Stimulated activated naive CD8-positive, alpha-beta T cell treated with anti-CD3 and anti-CD28 coated beads, Interleukin-15, amount 100 ng/mL, for 72 hours (primary cell): ENCODE measurements at regions not wholly inside any gene's neighbourhood (a gene's known extent, or its start where the extent isn't known, plus 50 kb on each side); places are given as distances from the start of the nearest gene placed in this dataset.
A peak's percentile ranks its signal among the peaks of the same experiment; 100 is the strongest.

ENCODE experiments used
- ATAC-seq: fragments of 150-1000 bp; cut with Tn5 transposase; 2 replicates; pipeline ENCODE4 v1.10.0; 2021; ENCODE audit warnings: mild to moderate bottlenecking, moderate library complexity
- DNase-seq, 2 donors: peaks; one replicate each; pipeline ENCODE4 v3.0.0; 2021 to 2022
- H3K27ac Mint-ChIP-seq, 2 donors: one replicate each; pipeline ENCODE4 v1.8.0; 2022; ENCODE audit warnings: mild to moderate bottlenecking in 2 of 2, mixed read lengths in 2 of 2, moderate library complexity in 2 of 2
- H3K27me3 Mint-ChIP-seq: one replicate; pipeline ENCODE4 v1.8.0; 2022; ENCODE audit warnings: mixed read lengths
- H3K4me1 Mint-ChIP-seq: one replicate; pipeline ENCODE4 v1.8.0; 2022; ENCODE audit warnings: mild to moderate bottlenecking, mixed read lengths
- H3K4me3 Mint-ChIP-seq, 2 donors: one replicate each; pipeline ENCODE4 v1.8.0; 2022; ENCODE audit warnings: mild to moderate bottlenecking in 2 of 2, mixed read lengths in 2 of 2, moderate library complexity in 1 of 2
- H3K9me3 Mint-ChIP-seq, 2 donors: one replicate each; pipeline ENCODE4 v1.8.0; 2022; ENCODE audit warnings: mixed read lengths in 2 of 2

GRCh38 chr4:153034681-153035080 is 98.6 kb downstream of the FHDC1 start:
- H3K27me3 Mint-ChIP-seq: peaks cover 6% of the 10 kb centered on the region
- no peak overlapping the region for H3K27ac Mint-ChIP-seq
- ATAC-seq (no peak), DNase-seq (no peak)
- H3K9me3 Mint-ChIP-seq: peaks cover 9 to 13% of the 10 kb centered on the region in 2 donors
- H3K4me1 Mint-ChIP-seq: no peaks in the 10 kb centered on the region
- H3K4me3 Mint-ChIP-seq: no peak overlapping the region

- Mint-ChIP-seq H3K4me1 (no peaks in the 10 kb centered on the region), H3K27me3 (no peaks in the 10 kb centered on the region), H3K4me3 (no peak overlapping the region), H3K27ac (no peak overlapping the region), H3K9me3 (no peaks in the 10 kb centered on the region)
- no peak for ATAC-seq
- no peak for DNase-seq
Observed at GRCh38 chr4:153036931-153037482, 100.9 kb downstream of the FHDC1 start.

- Mint-ChIP-seq H3K27me3 (no peaks in the 10 kb centered on the region), H3K4me1 (no peaks in the 10 kb centered on the region), H3K27ac (no peak overlapping the region)
Observed at GRCh38 chr4:153038623-153039311, 102.6 kb downstream of the FHDC1 start.

GRCh38 chr4:153039542-153040185 is 103.5 kb downstream of the FHDC1 start:
- H3K27ac Mint-ChIP-seq: no peak overlapping the region
- H3K9me3 Mint-ChIP-seq: no peaks in the 10 kb centered on the region
- no peaks in the 10 kb centered on the region for H3K27me3 Mint-ChIP-seq
- no peaks in the 10 kb centered on the region for H3K4me1 Mint-ChIP-seq
- DNase-seq (no peak), ATAC-seq (no peak)
- no peak overlapping the region for H3K4me3 Mint-ChIP-seq

More at GRCh38 chr4:153038623-153039311, 102.6 kb downstream of the FHDC1 start:
- ATAC-seq (no peak), DNase-seq (no peak)
- Mint-ChIP-seq H3K4me3 (no peak overlapping the region), H3K9me3 (no peaks in the 10 kb centered on the region)

- Mint-ChIP-seq H3K9me3 (no peaks in the 10 kb centered on the region), H3K4me1 (peaks cover 8% of the 10 kb centered on the region), H3K4me3 (no peak overlapping the region), H3K27me3 (peaks cover 5% of the 10 kb centered on the region), H3K27ac (no peak overlapping the region)
- ATAC-seq: no peak
- no peak for DNase-seq
Observed at GRCh38 chr4:153040677-153041076, 104.6 kb downstream of the FHDC1 start.

- Mint-ChIP-seq H3K4me1 (peaks cover 8% of the 10 kb centered on the region), H3K27ac (no peak overlapping the region), H3K9me3 (no peaks in the 10 kb centered on the region), H3K4me3 (no peak overlapping the region), H3K27me3 (peaks cover 6% of the 10 kb centered on the region)
- ATAC-seq: no peak
- DNase-seq: no peak
Observed at GRCh38 chr4:153044036-153044435, 107.9 kb downstream of the FHDC1 start.

GRCh38 chr4:153045111-153045982 is 109.2 kb downstream of the FHDC1 start:
- DNase-seq (no peak), ATAC-seq (no peak)
- no peak overlapping the region for H3K4me3 Mint-ChIP-seq
- peaks cover 6% of the 10 kb centered on the region for H3K27me3 Mint-ChIP-seq
- peaks cover 8% of the 10 kb centered on the region for H3K4me1 Mint-ChIP-seq
- no peak overlapping the region for H3K27ac Mint-ChIP-seq
- H3K9me3 Mint-ChIP-seq: no peaks in the 10 kb centered on the region

- DNase-seq (no peak), ATAC-seq (no peak)
- H3K27ac Mint-ChIP-seq: no peak overlapping the region
- H3K4me3 Mint-ChIP-seq: no peak overlapping the region
- H3K9me3 Mint-ChIP-seq: no peaks in the 10 kb centered on the region
- H3K4me1 Mint-ChIP-seq: no peaks in the 10 kb centered on the region
- H3K27me3 Mint-ChIP-seq: peaks cover 34% of the 10 kb centered on the region
Observed at GRCh38 chr4:153058671-153059060, 122.5 kb downstream of the FHDC1 start.

GRCh38 chr4:153060196-153060595 is 124.1 kb downstream of the FHDC1 start:
- DNase-seq: no peak
- H3K9me3 Mint-ChIP-seq: no peaks in the 10 kb centered on the region
- peaks cover 27% of the 10 kb centered on the region for H3K27me3 Mint-ChIP-seq
- no peaks in the 10 kb centered on the region for H3K4me1 Mint-ChIP-seq
- no peak overlapping the region for H3K4me3 Mint-ChIP-seq
- H3K27ac Mint-ChIP-seq: no peak overlapping the region
- no peak for ATAC-seq

- Mint-ChIP-seq H3K27me3 (peaks cover 16% of the 10 kb centered on the region), H3K4me1 (no peaks in the 10 kb centered on the region), H3K9me3 (no peaks in the 10 kb centered on the region), H3K27ac (no peak overlapping the region), H3K4me3 (no peak overlapping the region)
- DNase-seq (no peak), ATAC-seq (no peak)
Observed at GRCh38 chr4:153061971-153062370, 125.8 kb downstream of the FHDC1 start.

- DNase-seq (no peak), ATAC-seq (peak; percentile 40)
- Mint-ChIP-seq H3K27ac (no peak overlapping the region), H3K27me3 (peaks cover 9% of the 10 kb centered on the region), H3K9me3 (no peaks in the 10 kb centered on the region), H3K4me3 (no peak overlapping the region), H3K4me1 (no peaks in the 10 kb centered on the region)
Observed at GRCh38 chr4:153062652-153063168, 126.6 kb downstream of the FHDC1 start.

GRCh38 chr4:153063490-153063889 is 127.4 kb downstream of the FHDC1 start:
- Mint-ChIP-seq H3K4me3 (no peak overlapping the region), H3K27me3 (peaks cover under 1% of the 10 kb centered on the region), H3K4me1 (no peaks in the 10 kb centered on the region), H3K9me3 (no peaks in the 10 kb centered on the region), H3K27ac (no peak overlapping the region)
- ATAC-seq (no peak), DNase-seq (no peak)

- DNase-seq (no peak), ATAC-seq (no peak)
- no peaks in the 10 kb centered on the region for H3K4me1 Mint-ChIP-seq
- peak overlapping the region in 1 of 2 donors; percentile 30 for H3K27ac Mint-ChIP-seq
- H3K27me3 Mint-ChIP-seq: no peaks in the 10 kb centered on the region
- H3K4me3 Mint-ChIP-seq: no peak overlapping the region
- H3K9me3 Mint-ChIP-seq: no peaks in the 10 kb centered on the region
Observed at GRCh38 chr4:153064571-153064970, 128.4 kb downstream of the FHDC1 start.

- ATAC-seq (no peak), DNase-seq (no peak)
- Mint-ChIP-seq H3K4me3 (no peak overlapping the region), H3K27ac (no peak overlapping the region), H3K4me1 (no peaks in the 10 kb centered on the region), H3K27me3 (no peaks in the 10 kb centered on the region), H3K9me3 (no peaks in the 10 kb centered on the region)
Observed at GRCh38 chr4:153065276-153065675, 129.2 kb downstream of the FHDC1 start.

GRCh38 chr4:153067376-153067775 is 131.3 kb downstream of the FHDC1 start:
- ATAC-seq (no peak), DNase-seq (no peak)
- H3K27me3 Mint-ChIP-seq: no peaks in the 10 kb centered on the region
- H3K4me3 Mint-ChIP-seq: no peak overlapping the region
- H3K27ac Mint-ChIP-seq: no peak overlapping the region
- no peaks in the 10 kb centered on the region for H3K4me1 Mint-ChIP-seq
- H3K9me3 Mint-ChIP-seq: peaks cover 0 to 5% of the 10 kb centered on the region in 2 donors
